ENCODE measurements at regions not wholly inside any gene's neighbourhood (a gene's known extent, or its start where the extent isn't known, plus 50 kb on each side); places are given as distances from the start of the nearest gene placed in this dataset.
"Not testable (repeated sequence)": the region's sequence is repeated elsewhere in the genome, so short reads cannot be mapped to it uniquely, and the experiment has no call there.

GRCh38 chr18:24567199-24567598 lies 106.8 kb downstream of the HRH4 start:
- no peak for DNase-seq

GRCh38 chr18:24570716-24571115 lies 110.3 kb downstream of the HRH4 start:
- no peak for DNase-seq

- DNase-seq: no peak
Observed at GRCh38 chr18:24582771-24583170, 122.3 kb downstream of the HRH4 start.

GRCh38 chr18:24584205-24584604 lies 123.8 kb downstream of the HRH4 start:
- DNase-seq: no peak

- DNase-seq: no peak
Observed at GRCh38 chr18:24584813-24585212, 124.4 kb downstream of the HRH4 start.

GRCh38 chr18:24585996-24586566 lies 125.6 kb downstream of the HRH4 start:
- DNase-seq: no peak

- no peak for DNase-seq
Observed at GRCh38 chr18:24586662-24587360, 126.4 kb downstream of the HRH4 start.

- no peak for DNase-seq
Observed at GRCh38 chr18:24588440-24588839, 128.0 kb downstream of the HRH4 start.

- no peak for DNase-seq
Observed at GRCh38 chr18:24590946-24591345, 130.5 kb downstream of the HRH4 start.

- DNase-seq: no peak
Observed at GRCh38 chr18:24593401-24593800, 133.0 kb downstream of the HRH4 start.

GRCh38 chr18:24593886-24594285 lies 133.4 kb downstream of the HRH4 start:
- DNase-seq: no peak

GRCh38 chr18:24595561-24596031 lies 135.2 kb downstream of the HRH4 start:
- DNase-seq: no peak

- DNase-seq: peak; percentile 77
Observed at GRCh38 chr18:24600076-24600654, 139.7 kb downstream of the HRH4 start.

- no peak for DNase-seq
Observed at GRCh38 chr18:24601585-24601984, 141.1 kb downstream of the HRH4 start.

GRCh38 chr18:24602201-24602600 lies 141.8 kb downstream of the HRH4 start:
- no peak for DNase-seq

- no peak for DNase-seq
Observed at GRCh38 chr18:24603151-24603550, 142.7 kb downstream of the HRH4 start.

GRCh38 chr18:24605444-24605843 lies 145.0 kb downstream of the HRH4 start:
- no peak for DNase-seq

GRCh38 chr18:24609254-24609653 lies 148.8 kb downstream of the HRH4 start:
- no peak for DNase-seq

GRCh38 chr18:24611075-24611474 lies 150.6 kb downstream of the HRH4 start:
- no peak for DNase-seq

- peak; percentile 14 for DNase-seq
Observed at GRCh38 chr18:24613896-24614640, 153.6 kb downstream of the HRH4 start.

- no peak for DNase-seq
Observed at GRCh38 chr18:24616653-24617052, 156.2 kb downstream of the HRH4 start.

GRCh38 chr18:24624421-24624820 lies 164.0 kb downstream of the HRH4 start:
- not testable (repeated sequence) for DNase-seq

- no peak for DNase-seq
Observed at GRCh38 chr18:24627644-24628315, 167.3 kb downstream of the HRH4 start.

Data from OCI-M1 (cell line).